Liver (tissue), 8 donors: ENCODE measurements at regions not wholly inside any gene's neighbourhood (a gene's known extent, or its start where the extent isn't known, plus 50 kb on each side); places are given as distances from the start of the nearest gene placed in this dataset.
"Not testable (repeated sequence)": the region's sequence is repeated elsewhere in the genome, so short reads cannot be mapped to it uniquely, and the experiment has no call there.

Source experiments
- DNase-seq: peaks from one replicate; pipeline ENCODE4 v3.0.0-alpha.2; 2017; ENCODE audit warnings: low spot score
- H3K27ac ChIP-seq, 2 donors: one replicate each; pipeline ENCODE4 v1.7.0; 2013; ENCODE audit warnings: inconsistent platforms in 2 of 2, low read length in 2 of 2, control low read depth in 1 of 2, low read depth in 1 of 2, mild to moderate bottlenecking in 1 of 2
- H3K27me3 ChIP-seq, 4 donors: one replicate each; pipeline versions ENCODE4 v1.6.1 to v1.7.0; 2013; ENCODE audit warnings: low read length in 3 of 4, inconsistent platforms in 1 of 4, mild to moderate bottlenecking in 1 of 4, moderate library complexity in 1 of 4; ENCODE audit not compliant: control insufficient read depth in 4 of 4, insufficient read depth in 4 of 4
- H3K36me3 ChIP-seq, 4 donors: one replicate each; pipeline versions ENCODE4 v1.6.1 to v1.7.0; 2013; ENCODE audit warnings: low read length in 3 of 4, mild to moderate bottlenecking in 3 of 4, low read depth in 1 of 4, moderate library complexity in 1 of 4; ENCODE audit not compliant: control insufficient read depth in 4 of 4, insufficient read depth in 3 of 4
- H3K4me1 ChIP-seq, 4 donors: one replicate each; pipeline versions ENCODE4 v1.6.1 to v1.7.0; 2013; ENCODE audit warnings: low read length in 3 of 4, mild to moderate bottlenecking in 3 of 4, moderate library complexity in 1 of 4; ENCODE audit not compliant: control insufficient read depth in 4 of 4, insufficient read depth in 4 of 4
- H3K4me3 ChIP-seq, 3 donors: one replicate each; pipeline versions ENCODE4 v1.6.1 to v1.7.0; 2013; ENCODE audit warnings: low read length in 3 of 3, control low read depth in 1 of 3, low read depth in 1 of 3, mild to moderate bottlenecking in 1 of 3
- H3K9ac ChIP-seq, 2 donors: one replicate each; pipeline ENCODE4 v1.7.0; 2013; ENCODE audit warnings: low read length in 2 of 2, mild to moderate bottlenecking in 2 of 2, moderate library complexity in 2 of 2, control low read depth in 1 of 2, low read depth in 1 of 2
- H3K9me3 ChIP-seq, 4 donors: one replicate each; pipeline versions ENCODE4 v1.6.1 to v1.7.0; 2013; ENCODE audit warnings: low read length in 3 of 4; ENCODE audit not compliant: control insufficient read depth in 4 of 4
- EGR1 ChIP-seq, 2 donors: IDR thresholded peaks; 2 replicates each; pipeline ENCODE4 v1.6.1; 2016 to 2018; ENCODE audit warnings: antibody characterized with exemption in 2 of 2, low read depth in 2 of 2
- FOXA1 ChIP-seq: IDR thresholded peaks from 2 replicates; pipeline ENCODE4 v1.6.1; 2016; ENCODE audit warnings: antibody characterized with exemption
- FOXA2 ChIP-seq: IDR thresholded peaks from 2 replicates; pipeline ENCODE4 v1.6.1; 2016; ENCODE audit warnings: antibody characterized with exemption
- GABPA ChIP-seq, 2 donors: IDR thresholded peaks in 1 of 2; conservative IDR thresholded peaks in 1 of 2; 2 replicates each; pipeline ENCODE4 v1.6.1; 2016; ENCODE audit warnings: antibody characterized with exemption in 2 of 2, mild to moderate bottlenecking in 1 of 2, moderate library complexity in 1 of 2
- HNF4A ChIP-seq, 2 donors: conservative IDR thresholded peaks; 2 replicates each; pipeline ENCODE4 v1.6.1; 2016; ENCODE audit warnings: antibody characterized with exemption in 2 of 2, mild to moderate bottlenecking in 2 of 2
- HNF4G ChIP-seq: IDR thresholded peaks from 2 replicates; pipeline ENCODE4 v1.6.1; 2016; ENCODE audit warnings: antibody characterized with exemption
- JUND ChIP-seq, 2 donors: IDR thresholded peaks; 2 replicates each; pipeline ENCODE4 v1.6.1; 2016; ENCODE audit warnings: antibody characterized with exemption in 2 of 2
- NR2F2 ChIP-seq: IDR thresholded peaks from 2 replicates; pipeline ENCODE4 v1.6.1; 2016; ENCODE audit warnings: antibody characterized with exemption
- RAD21 ChIP-seq, 2 donors: IDR thresholded peaks; 2 replicates each; pipeline ENCODE4 v1.6.1; 2016; ENCODE audit warnings: antibody characterized with exemption in 2 of 2, mild to moderate bottlenecking in 2 of 2
- RXRA ChIP-seq, 2 donors: IDR thresholded peaks; 2 replicates each; pipeline ENCODE4 v1.6.1; 2017 to 2018; ENCODE audit warnings: antibody characterized with exemption in 2 of 2, mild to moderate bottlenecking in 1 of 2
- SP1 ChIP-seq: IDR thresholded peaks from 2 replicates; pipeline ENCODE4 v1.6.1; 2018; ENCODE audit warnings: antibody characterized with exemption, mild to moderate bottlenecking
- TAF1 ChIP-seq: conservative IDR thresholded peaks from 2 replicates; pipeline ENCODE4 v1.6.1; 2016; ENCODE audit warnings: antibody characterized with exemption, mild to moderate bottlenecking
- YY1 ChIP-seq: IDR thresholded peaks from 2 replicates; pipeline ENCODE4 v1.6.1; 2016; ENCODE audit warnings: antibody characterized with exemption, mild to moderate bottlenecking
- WGBS: extraction: QIAGEN DNeasy Blood & Tissue Kit; methylation state at CpG from one replicate; pipeline ENCODE4 v1.1.7; 2013; 5-methylcytosine and 5-hydroxymethylcytosine counted together
- TF ChIP-seq, protein P1 (sequence below): fragments of 150-350 bp; IDR thresholded peaks from 2 replicates; pipeline ENCODE4 v1.5.1; 2017; ENCODE audit warnings: improper control_type of control experiment, low read depth, low read length; ENCODE audit not compliant: missing input control
- TF ChIP-seq, protein P2 (sequence below): IDR thresholded peaks from 2 replicates; pipeline ENCODE4 v1.6.1; 2016; ENCODE audit warnings: antibody characterized with exemption
- TF ChIP-seq, protein P3 (sequence below): IDR thresholded peaks from 2 replicates; pipeline ENCODE4 v1.6.1; 2016; ENCODE audit warnings: antibody characterized with exemption
- TF ChIP-seq, protein P4 (sequence below): IDR thresholded peaks from 2 replicates; pipeline ENCODE4 v1.6.1; 2016; ENCODE audit warnings: antibody characterized with exemption, mild to moderate bottlenecking
- TF ChIP-seq, protein P5 (sequence below): IDR thresholded peaks from 2 replicates; pipeline ENCODE4 v1.6.1; 2016; ENCODE audit warnings: antibody characterized with exemption
- donor health status: healthy.
- donor health status: healthy.
- donor health status: healthy.
- donor health status: healthy.
- donor health status: healthy.

DNA sequence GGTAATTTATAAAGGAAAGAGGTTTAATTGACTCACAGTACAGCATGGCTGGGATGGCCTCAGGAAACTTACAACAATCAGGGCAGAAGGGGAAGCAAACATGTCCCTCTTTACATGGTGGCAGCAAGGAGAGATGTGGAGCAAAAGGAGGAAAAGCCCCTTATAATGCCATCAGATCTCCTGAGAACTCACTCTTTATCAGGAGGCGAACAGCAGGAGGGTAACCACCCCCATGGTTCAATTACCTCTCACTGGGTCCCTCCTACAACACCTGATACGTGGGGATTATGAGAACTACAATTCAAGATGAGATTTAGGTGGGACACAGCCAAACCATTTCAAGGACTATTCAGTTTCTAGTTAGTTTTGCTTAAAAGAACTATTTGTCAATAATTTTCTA lies 453.3 kb downstream of the C12orf50 start:
- DNase-seq, result no peak
- no peaks in the 10 kb centered on the region for H3K4me1 ChIP-seq
- TF ChIP-seq RXRA (IDR thresholded peaks at IDR 0.05), result no peak
- TF ChIP-seq FOXA2, result no peak
- no peak for TF ChIP-seq EGR1 (IDR thresholded peaks at IDR 0.05; ENCODE audit: low read depth in 2 of 2)
- TF ChIP-seq YY1, result no peak
- no peak for TF ChIP-seq FOXA1
- no peak for TF ChIP-seq JUND (IDR thresholded peaks at IDR 0.05)
- TF ChIP-seq, protein P1, sequence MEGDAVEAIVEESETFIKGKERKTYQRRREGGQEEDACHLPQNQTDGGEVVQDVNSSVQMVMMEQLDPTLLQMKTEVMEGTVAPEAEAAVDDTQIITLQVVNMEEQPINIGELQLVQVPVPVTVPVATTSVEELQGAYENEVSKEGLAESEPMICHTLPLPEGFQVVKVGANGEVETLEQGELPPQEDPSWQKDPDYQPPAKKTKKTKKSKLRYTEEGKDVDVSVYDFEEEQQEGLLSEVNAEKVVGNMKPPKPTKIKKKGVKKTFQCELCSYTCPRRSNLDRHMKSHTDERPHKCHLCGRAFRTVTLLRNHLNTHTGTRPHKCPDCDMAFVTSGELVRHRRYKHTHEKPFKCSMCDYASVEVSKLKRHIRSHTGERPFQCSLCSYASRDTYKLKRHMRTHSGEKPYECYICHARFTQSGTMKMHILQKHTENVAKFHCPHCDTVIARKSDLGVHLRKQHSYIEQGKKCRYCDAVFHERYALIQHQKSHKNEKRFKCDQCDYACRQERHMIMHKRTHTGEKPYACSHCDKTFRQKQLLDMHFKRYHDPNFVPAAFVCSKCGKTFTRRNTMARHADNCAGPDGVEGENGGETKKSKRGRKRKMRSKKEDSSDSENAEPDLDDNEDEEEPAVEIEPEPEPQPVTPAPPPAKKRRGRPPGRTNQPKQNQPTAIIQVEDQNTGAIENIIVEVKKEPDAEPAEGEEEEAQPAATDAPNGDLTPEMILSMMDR, result no peak
- TF ChIP-seq, protein P2, sequence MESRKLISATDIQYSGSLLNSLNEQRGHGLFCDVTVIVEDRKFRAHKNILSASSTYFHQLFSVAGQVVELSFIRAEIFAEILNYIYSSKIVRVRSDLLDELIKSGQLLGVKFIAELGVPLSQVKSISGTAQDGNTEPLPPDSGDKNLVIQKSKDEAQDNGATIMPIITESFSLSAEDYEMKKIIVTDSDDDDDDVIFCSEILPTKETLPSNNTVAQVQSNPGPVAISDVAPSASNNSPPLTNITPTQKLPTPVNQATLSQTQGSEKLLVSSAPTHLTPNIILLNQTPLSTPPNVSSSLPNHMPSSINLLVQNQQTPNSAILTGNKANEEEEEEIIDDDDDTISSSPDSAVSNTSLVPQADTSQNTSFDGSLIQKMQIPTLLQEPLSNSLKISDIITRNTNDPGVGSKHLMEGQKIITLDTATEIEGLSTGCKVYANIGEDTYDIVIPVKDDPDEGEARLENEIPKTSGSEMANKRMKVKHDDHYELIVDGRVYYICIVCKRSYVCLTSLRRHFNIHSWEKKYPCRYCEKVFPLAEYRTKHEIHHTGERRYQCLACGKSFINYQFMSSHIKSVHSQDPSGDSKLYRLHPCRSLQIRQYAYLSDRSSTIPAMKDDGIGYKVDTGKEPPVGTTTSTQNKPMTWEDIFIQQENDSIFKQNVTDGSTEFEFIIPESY, result no peak
- TF ChIP-seq HNF4G, result no peak
- TF ChIP-seq, protein P3, sequence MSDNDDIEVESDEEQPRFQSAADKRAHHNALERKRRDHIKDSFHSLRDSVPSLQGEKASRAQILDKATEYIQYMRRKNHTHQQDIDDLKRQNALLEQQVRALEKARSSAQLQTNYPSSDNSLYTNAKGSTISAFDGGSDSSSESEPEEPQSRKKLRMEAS, result no peak
- TF ChIP-seq SP1, result no peak
- TF ChIP-seq, protein P4, sequence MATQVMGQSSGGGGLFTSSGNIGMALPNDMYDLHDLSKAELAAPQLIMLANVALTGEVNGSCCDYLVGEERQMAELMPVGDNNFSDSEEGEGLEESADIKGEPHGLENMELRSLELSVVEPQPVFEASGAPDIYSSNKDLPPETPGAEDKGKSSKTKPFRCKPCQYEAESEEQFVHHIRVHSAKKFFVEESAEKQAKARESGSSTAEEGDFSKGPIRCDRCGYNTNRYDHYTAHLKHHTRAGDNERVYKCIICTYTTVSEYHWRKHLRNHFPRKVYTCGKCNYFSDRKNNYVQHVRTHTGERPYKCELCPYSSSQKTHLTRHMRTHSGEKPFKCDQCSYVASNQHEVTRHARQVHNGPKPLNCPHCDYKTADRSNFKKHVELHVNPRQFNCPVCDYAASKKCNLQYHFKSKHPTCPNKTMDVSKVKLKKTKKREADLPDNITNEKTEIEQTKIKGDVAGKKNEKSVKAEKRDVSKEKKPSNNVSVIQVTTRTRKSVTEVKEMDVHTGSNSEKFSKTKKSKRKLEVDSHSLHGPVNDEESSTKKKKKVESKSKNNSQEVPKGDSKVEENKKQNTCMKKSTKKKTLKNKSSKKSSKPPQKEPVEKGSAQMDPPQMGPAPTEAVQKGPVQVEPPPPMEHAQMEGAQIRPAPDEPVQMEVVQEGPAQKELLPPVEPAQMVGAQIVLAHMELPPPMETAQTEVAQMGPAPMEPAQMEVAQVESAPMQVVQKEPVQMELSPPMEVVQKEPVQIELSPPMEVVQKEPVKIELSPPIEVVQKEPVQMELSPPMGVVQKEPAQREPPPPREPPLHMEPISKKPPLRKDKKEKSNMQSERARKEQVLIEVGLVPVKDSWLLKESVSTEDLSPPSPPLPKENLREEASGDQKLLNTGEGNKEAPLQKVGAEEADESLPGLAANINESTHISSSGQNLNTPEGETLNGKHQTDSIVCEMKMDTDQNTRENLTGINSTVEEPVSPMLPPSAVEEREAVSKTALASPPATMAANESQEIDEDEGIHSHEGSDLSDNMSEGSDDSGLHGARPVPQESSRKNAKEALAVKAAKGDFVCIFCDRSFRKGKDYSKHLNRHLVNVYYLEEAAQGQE, result no peak
- TF ChIP-seq GABPA (IDR thresholded peaks at IDR 0.05 in 1 of 2, conservative IDR thresholded peaks at IDR 0.05 in 1 of 2), result no peak
- TF ChIP-seq RAD21 (IDR thresholded peaks at IDR 0.05), result no peak
- TF ChIP-seq, protein P5, sequence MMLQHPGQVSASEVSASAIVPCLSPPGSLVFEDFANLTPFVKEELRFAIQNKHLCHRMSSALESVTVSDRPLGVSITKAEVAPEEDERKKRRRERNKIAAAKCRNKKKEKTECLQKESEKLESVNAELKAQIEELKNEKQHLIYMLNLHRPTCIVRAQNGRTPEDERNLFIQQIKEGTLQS, result no peak
- no peak for TF ChIP-seq NR2F2
- TF ChIP-seq TAF1, result no peak
- TF ChIP-seq HNF4A (conservative IDR thresholded peaks at IDR 0.05), result no peak
- no peak overlapping the region for H3K4me3 ChIP-seq
- no peaks in the 10 kb centered on the region for H3K36me3 ChIP-seq
- H3K9ac ChIP-seq, result no peak overlapping the region
- no peak overlapping the region for H3K27ac ChIP-seq
- H3K9me3 ChIP-seq, result no peaks in the 10 kb centered on the region
- H3K27me3 ChIP-seq, result no peaks in the 10 kb centered on the region
- WGBS, result 72% methylated on average over 2 of the region's 2 CpGs

DNA sequence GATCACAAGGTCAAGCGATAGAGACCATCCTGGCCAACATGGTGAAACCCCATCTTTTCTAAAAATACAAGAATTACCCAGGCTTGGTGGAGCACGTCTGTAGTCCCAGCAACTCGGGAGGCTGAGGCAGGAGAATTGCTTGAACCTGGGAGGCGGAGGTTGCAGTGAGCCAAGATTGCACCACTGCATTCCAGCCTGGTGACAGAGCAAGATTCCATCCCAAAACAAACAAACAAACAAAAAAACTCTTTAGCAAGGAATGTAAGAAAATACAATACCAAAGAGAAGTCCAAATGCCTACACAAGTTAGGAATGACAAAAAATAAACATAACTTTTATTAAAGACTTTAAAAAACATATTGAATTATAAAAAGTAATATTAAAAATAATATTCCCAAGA lies 462.3 kb downstream of the C12orf50 start:
- H3K4me1 ChIP-seq, H3K4me3 ChIP-seq, H3K36me3 ChIP-seq, H3K27ac ChIP-seq, H3K27me3 ChIP-seq, H3K9me3 ChIP-seq, DNase-seq, H3K9ac ChIP-seq: not testable (repeated sequence)
- WGBS, result 86% methylated on average over 4 of the region's 4 CpGs
